ENCODE measurements at regions not wholly inside any gene's neighbourhood (a gene's known extent, or its start where the extent isn't known, plus 50 kb on each side); places are given as distances from the start of the nearest gene placed in this dataset.

DNA sequence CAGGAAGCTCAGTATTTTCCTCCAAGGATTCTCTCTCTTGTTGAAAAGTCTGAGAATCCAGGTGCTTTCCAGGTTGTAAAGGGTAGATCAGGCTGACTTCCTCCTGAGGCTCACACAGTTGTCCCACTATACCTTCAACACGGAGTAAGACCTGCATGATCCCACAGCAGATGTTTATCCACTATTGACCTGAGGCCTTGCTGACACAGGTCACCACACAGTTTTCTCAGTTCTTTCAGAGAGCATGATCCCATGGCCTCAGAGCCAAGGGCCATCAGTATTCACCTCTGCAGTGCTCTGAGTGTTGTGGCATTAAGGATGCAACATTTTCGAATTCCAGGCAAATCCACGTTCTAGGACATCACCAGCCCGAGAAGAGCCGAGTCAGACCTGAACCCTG lies 60.5 kb upstream of the ABCD3 start:
- Histone ChIP-seq H3K9me3 (ENCODE audit: control insufficient read depth, insufficient read depth, low read depth, low read length) (no peaks in the 10 kb centered on the region), H3K4me1 (ENCODE audit: control insufficient read depth, insufficient read depth, low read length) (no peaks in the 10 kb centered on the region), H3K27ac (ENCODE audit: extremely low read depth, low read depth, low read length) (no peak overlapping the region), H3K4me3 (ENCODE audit: low read depth, low read length) (no peak overlapping the region), H3K36me3 (ENCODE audit: control insufficient read depth in 2 of 2, insufficient read depth in 1 of 2, low read length in 2 of 2) (no peaks in the 10 kb centered on the region)
- ChIA-PET CTCF (no interaction called here), POLR2A (no interaction called here)
- TF ChIP-seq ZNF585B (tag by site-specific recombination; IDR thresholded peaks at IDR 0.05), result no peak
- no peak for TF ChIP-seq MYNN (tag by site-specific recombination; IDR thresholded peaks at IDR 0.05; ENCODE audit: borderline replicate concordance)
- no peak for TF ChIP-seq ZNF610 (tag by site-specific recombination; IDR thresholded peaks at IDR 0.05; ENCODE audit: borderline replicate concordance)
- TF ChIP-seq ZNF785 (tag by site-specific recombination; IDR thresholded peaks at IDR 0.05), result no peak
- TF ChIP-seq, protein P1, sequence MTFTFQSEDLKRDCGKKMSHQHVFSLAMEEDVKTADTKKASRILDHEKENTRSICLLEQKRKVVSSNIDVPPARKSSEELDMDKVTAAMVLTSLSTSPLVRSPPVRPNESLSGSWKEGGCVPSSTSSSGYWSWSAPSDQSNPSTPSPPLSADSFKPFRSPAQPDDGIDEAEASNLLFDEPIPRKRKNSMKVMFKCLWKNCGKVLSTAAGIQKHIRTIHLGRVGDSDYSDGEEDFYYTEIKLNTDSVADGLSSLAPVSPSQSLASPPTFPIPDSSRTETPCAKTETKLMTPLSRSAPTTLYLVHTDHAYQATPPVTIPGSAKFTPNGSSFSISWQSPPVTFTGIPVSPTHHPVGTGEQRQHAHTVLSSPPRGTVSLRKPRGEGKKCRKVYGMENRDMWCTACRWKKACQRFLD (tag by site-specific recombination; IDR thresholded peaks at IDR 0.05), result no peak
- no peak for TF ChIP-seq GFI1B (tag by site-specific recombination; IDR thresholded peaks at IDR 0.05)
- TF ChIP-seq, protein P2, sequence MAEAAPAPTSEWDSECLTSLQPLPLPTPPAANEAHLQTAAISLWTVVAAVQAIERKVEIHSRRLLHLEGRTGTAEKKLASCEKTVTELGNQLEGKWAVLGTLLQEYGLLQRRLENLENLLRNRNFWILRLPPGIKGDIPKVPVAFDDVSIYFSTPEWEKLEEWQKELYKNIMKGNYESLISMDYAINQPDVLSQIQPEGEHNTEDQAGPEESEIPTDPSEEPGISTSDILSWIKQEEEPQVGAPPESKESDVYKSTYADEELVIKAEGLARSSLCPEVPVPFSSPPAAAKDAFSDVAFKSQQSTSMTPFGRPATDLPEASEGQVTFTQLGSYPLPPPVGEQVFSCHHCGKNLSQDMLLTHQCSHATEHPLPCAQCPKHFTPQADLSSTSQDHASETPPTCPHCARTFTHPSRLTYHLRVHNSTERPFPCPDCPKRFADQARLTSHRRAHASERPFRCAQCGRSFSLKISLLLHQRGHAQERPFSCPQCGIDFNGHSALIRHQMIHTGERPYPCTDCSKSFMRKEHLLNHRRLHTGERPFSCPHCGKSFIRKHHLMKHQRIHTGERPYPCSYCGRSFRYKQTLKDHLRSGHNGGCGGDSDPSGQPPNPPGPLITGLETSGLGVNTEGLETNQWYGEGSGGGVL (tag by site-specific recombination; IDR thresholded peaks at IDR 0.05), result no peak
- no peak for TF ChIP-seq ZNF433 (tag by site-specific recombination; IDR thresholded peaks at IDR 0.05; ENCODE audit: low read depth)
- TF ChIP-seq ZBTB1 (tag by site-specific recombination; IDR thresholded peaks at IDR 0.05), result no peak

- POLR2A ChIA-PET, result no interaction called here
Measured at GRCh38 chr1:94355485-94355980, 62.7 kb upstream of the ABCD3 start.

GRCh38 chr1:94351481-94351880 lies 66.7 kb upstream of the ABCD3 start:
- Histone ChIP-seq H3K4me3 (ENCODE audit: low read depth, low read length) (no peak overlapping the region), H3K9me3 (ENCODE audit: control insufficient read depth, insufficient read depth, low read depth, low read length) (no peaks in the 10 kb centered on the region), H3K36me3 (ENCODE audit: control insufficient read depth in 2 of 2, insufficient read depth in 1 of 2, low read length in 2 of 2) (no peaks in the 10 kb centered on the region), H3K27ac (ENCODE audit: extremely low read depth, low read depth, low read length) (no peak overlapping the region), H3K4me1 (ENCODE audit: control insufficient read depth, insufficient read depth, low read length) (no peaks in the 10 kb centered on the region)
- ChIA-PET POLR2A (no interaction called here), CTCF (no interaction called here)
- TF ChIP-seq BCL11B (tag by site-specific recombination; IDR thresholded peaks at IDR 0.05; ENCODE audit: low read depth) (no peak), ZNF37A (tag by site-specific recombination; IDR thresholded peaks at IDR 0.05) (no peak), ZNF223 (tag by site-specific recombination; IDR thresholded peaks at IDR 0.05) (no peak), ZNF157 (tag by site-specific recombination; IDR thresholded peaks at IDR 0.05) (no peak)

More at GRCh38 chr1:94355485-94355980, 62.7 kb upstream of the ABCD3 start:
- Histone ChIP-seq H3K27ac (ENCODE audit: extremely low read depth, low read depth, low read length) (no peak overlapping the region), H3K9me3 (ENCODE audit: control insufficient read depth, insufficient read depth, low read depth, low read length) (no peaks in the 10 kb centered on the region), H3K4me1 (ENCODE audit: control insufficient read depth, insufficient read depth, low read length) (no peaks in the 10 kb centered on the region), H3K4me3 (ENCODE audit: low read depth, low read length) (no peak overlapping the region), H3K36me3 (ENCODE audit: control insufficient read depth in 2 of 2, insufficient read depth in 1 of 2, low read length in 2 of 2) (no peaks in the 10 kb centered on the region)
- CTCF ChIA-PET, result interaction anchor here (0.7 to 1.7 kb wide), 3 partner anchors 20 to 330 kb away, joined by 3 to 6 read pairs (median 4); no protein-coding TSS in a partner anchor
- no peak for TF ChIP-seq ZNF785 (tag by site-specific recombination; IDR thresholded peaks at IDR 0.05)
- TF ChIP-seq ZBTB17 (tag by site-specific recombination; IDR thresholded peaks at IDR 0.05), result 0 out of 2 replicates have a peak, but pooled peaks have one; percentile 30

- Histone ChIP-seq H3K36me3 (ENCODE audit: control insufficient read depth in 2 of 2, insufficient read depth in 1 of 2, low read length in 2 of 2) (no peaks in the 10 kb centered on the region), H3K4me3 (ENCODE audit: low read depth, low read length) (no peak overlapping the region), H3K9me3 (ENCODE audit: control insufficient read depth, insufficient read depth, low read depth, low read length) (no peaks in the 10 kb centered on the region), H3K27ac (ENCODE audit: extremely low read depth, low read depth, low read length) (no peak overlapping the region), H3K4me1 (ENCODE audit: control insufficient read depth, insufficient read depth, low read length) (no peaks in the 10 kb centered on the region)
- ChIA-PET POLR2A (no interaction called here), CTCF (interaction anchor here (0.6 to 1.2 kb wide), 2 partner anchors 15 to 311 kb away, joined by 3 to 4 read pairs; no protein-coding TSS in a partner anchor)
- TF ChIP-seq, protein P3, sequence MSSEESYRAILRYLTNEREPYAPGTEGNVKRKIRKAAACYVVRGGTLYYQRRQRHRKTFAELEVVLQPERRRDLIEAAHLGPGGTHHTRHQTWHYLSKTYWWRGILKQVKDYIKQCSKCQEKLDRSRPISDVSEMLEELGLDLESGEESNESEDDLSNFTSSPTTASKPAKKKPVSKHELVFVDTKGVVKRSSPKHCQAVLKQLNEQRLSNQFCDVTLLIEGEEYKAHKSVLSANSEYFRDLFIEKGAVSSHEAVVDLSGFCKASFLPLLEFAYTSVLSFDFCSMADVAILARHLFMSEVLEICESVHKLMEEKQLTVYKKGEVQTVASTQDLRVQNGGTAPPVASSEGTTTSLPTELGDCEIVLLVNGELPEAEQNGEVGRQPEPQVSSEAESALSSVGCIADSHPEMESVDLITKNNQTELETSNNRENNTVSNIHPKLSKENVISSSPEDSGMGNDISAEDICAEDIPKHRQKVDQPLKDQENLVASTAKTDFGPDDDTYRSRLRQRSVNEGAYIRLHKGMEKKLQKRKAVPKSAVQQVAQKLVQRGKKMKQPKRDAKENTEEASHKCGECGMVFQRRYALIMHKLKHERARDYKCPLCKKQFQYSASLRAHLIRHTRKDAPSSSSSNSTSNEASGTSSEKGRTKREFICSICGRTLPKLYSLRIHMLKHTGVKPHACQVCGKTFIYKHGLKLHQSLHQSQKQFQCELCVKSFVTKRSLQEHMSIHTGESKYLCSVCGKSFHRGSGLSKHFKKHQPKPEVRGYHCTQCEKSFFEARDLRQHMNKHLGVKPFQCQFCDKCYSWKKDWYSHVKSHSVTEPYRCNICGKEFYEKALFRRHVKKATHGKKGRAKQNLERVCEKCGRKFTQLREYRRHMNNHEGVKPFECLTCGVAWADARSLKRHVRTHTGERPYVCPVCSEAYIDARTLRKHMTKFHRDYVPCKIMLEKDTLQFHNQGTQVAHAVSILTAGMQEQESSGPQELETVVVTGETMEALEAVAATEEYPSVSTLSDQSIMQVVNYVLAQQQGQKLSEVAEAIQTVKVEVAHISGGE (tag by site-specific recombination; conservative IDR thresholded peaks at IDR 0.05; ENCODE audit: low read depth), result no peak
- TF ChIP-seq ZNF791 (tag by site-specific recombination; IDR thresholded peaks at IDR 0.05) (no peak), ZNF501 (tag by site-specific recombination; IDR thresholded peaks at IDR 0.05) (no peak), ZNF239 (tag by site-specific recombination; IDR thresholded peaks at IDR 0.05) (no peak), ZNF585B (tag by site-specific recombination; IDR thresholded peaks at IDR 0.05) (no peak), ZNF629 (tag by site-specific recombination; IDR thresholded peaks at IDR 0.05) (no peak), ZIC2 (tag by site-specific recombination; IDR thresholded peaks at IDR 0.05) (no peak)
- TF ChIP-seq, protein P4, sequence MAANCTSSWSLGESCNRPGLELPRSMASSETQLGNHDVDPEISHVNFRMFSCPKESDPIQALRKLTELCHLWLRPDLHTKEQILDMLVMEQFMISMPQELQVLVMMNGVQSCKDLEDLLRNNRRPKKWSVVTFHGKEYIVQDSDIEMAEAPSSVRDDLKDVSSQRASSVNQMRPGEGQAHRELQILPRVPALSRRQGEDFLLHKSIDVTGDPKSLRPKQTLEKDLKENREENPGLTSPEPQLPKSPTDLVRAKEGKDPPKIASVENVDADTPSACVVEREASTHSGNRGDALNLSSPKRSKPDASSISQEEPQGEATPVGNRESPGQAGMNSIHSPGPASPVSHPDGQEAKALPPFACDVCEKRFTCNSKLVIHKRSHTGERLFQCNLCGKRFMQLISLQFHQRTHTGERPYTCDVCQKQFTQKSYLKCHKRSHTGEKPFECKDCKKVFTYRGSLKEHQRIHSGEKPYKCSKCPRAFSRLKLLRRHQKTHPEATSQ (tag by site-specific recombination; IDR thresholded peaks at IDR 0.05), result no peak
Measured at GRCh38 chr1:94350350-94350924, 67.8 kb upstream of the ABCD3 start.

Measured in HEK293 (cell line).